Astrocyte (in vitro differentiated cells and primary cell): ENCODE measurements at regions not wholly inside any gene's neighbourhood (a gene's known extent, or its start where the extent isn't known, plus 50 kb on each side); places are given as distances from the start of the nearest gene placed in this dataset.

Source experiments
- DNase-seq: peaks from one replicate; pipeline ENCODE4 v3.0.0-alpha.2; 2010; ENCODE audit warnings: low read depth
- FAIRE-seq: peaks from 2 replicates; lab custom pipeline; 2011; peaks lifted over from hg19 to GRCh38; lab: Jason Lieb, UNC
- H2AFZ ChIP-seq: 2 replicates; pipeline ENCODE4 v1.6.0; 2012; ENCODE audit warnings: low read depth, low read length, inconsistent platforms
- H3K27ac ChIP-seq: 2 replicates; pipeline ENCODE4 v1.5.1; 2011; ENCODE audit warnings: low read depth, low read length, inconsistent platforms
- H3K27me3 ChIP-seq: 2 replicates; pipeline ENCODE4 v1.6.0; 2011; ENCODE audit warnings: low read length, inconsistent platforms; ENCODE audit not compliant: insufficient read depth
- H3K36me3 ChIP-seq: 2 replicates; pipeline ENCODE4 v1.5.1; 2011; ENCODE audit warnings: low read length, inconsistent platforms; ENCODE audit not compliant: insufficient read depth
- H3K4me1 ChIP-seq: 2 replicates; pipeline ENCODE4 v1.5.1; 2011; ENCODE audit warnings: low read length, inconsistent platforms; ENCODE audit not compliant: insufficient read depth
- H3K4me2 ChIP-seq: 2 replicates; pipeline ENCODE4 v1.6.0; 2012; ENCODE audit warnings: low read length, inconsistent platforms
- H3K4me3 ChIP-seq: 2 replicates; pipeline ENCODE4 v1.5.1; 2011; ENCODE audit warnings: low read depth, mild to moderate bottlenecking, low read length, inconsistent platforms; ENCODE audit not compliant: insufficient read depth
- H3K79me2 ChIP-seq: 2 replicates; pipeline ENCODE4 v1.6.0; 2012; ENCODE audit warnings: mild to moderate bottlenecking, low read length, inconsistent platforms; ENCODE audit not compliant: insufficient read depth
- H3K9ac ChIP-seq: 2 replicates; pipeline ENCODE4 v1.6.0; 2012; ENCODE audit warnings: mild to moderate bottlenecking, low read length, inconsistent platforms
- H3K9me3 ChIP-seq: 2 replicates; pipeline ENCODE4 v1.5.1; 2012; ENCODE audit warnings: low read depth, mild to moderate bottlenecking, low read length, inconsistent platforms; ENCODE audit not compliant: insufficient read depth
- H4K20me1 ChIP-seq: 2 replicates; pipeline ENCODE4 v1.6.0; 2012; ENCODE audit warnings: low read length, inconsistent platforms; ENCODE audit not compliant: insufficient read depth
- H3K27ac Mint-ChIP-seq: one replicate; pipeline ENCODE4 v1.8.0; 2021; ENCODE audit warnings: mild to moderate bottlenecking, mixed read lengths; ENCODE audit not compliant: unreplicated experiment
- H3K27me3 Mint-ChIP-seq: one replicate; pipeline ENCODE4 v1.8.0; 2021; ENCODE audit warnings: low read depth, mixed read lengths; ENCODE audit not compliant: unreplicated experiment
- H3K36me3 Mint-ChIP-seq: one replicate; pipeline ENCODE4 v1.8.0; 2021; ENCODE audit warnings: low read depth, mixed read lengths; ENCODE audit not compliant: unreplicated experiment
- H3K4me1 Mint-ChIP-seq: one replicate; pipeline ENCODE4 v1.8.0; 2021; ENCODE audit warnings: low read depth, mixed read lengths; ENCODE audit not compliant: unreplicated experiment
- H3K4me3 Mint-ChIP-seq: one replicate; pipeline ENCODE4 v1.8.0; 2021; ENCODE audit warnings: mild to moderate bottlenecking, moderate library complexity, mixed read lengths; ENCODE audit not compliant: unreplicated experiment
- H3K9me3 Mint-ChIP-seq: one replicate; pipeline ENCODE4 v1.8.0; 2021; ENCODE audit warnings: mild to moderate bottlenecking, mixed read lengths; ENCODE audit not compliant: unreplicated experiment
- EZH2 ChIP-seq: IDR thresholded peaks from 2 replicates; pipeline ENCODE4 v1.6.1; 2012; ENCODE audit warnings: mild to moderate bottlenecking, low read length, inconsistent platforms; ENCODE audit not compliant: insufficient read depth
- TF ChIP-seq, protein P1 (sequence below): IDR thresholded peaks from 2 replicates; pipeline ENCODE4 v1.5.1; 2011; ENCODE audit warnings: low read depth, mild to moderate bottlenecking, inconsistent platforms, low read length, moderate library complexity; ENCODE audit not compliant: insufficient read depth

DNA sequence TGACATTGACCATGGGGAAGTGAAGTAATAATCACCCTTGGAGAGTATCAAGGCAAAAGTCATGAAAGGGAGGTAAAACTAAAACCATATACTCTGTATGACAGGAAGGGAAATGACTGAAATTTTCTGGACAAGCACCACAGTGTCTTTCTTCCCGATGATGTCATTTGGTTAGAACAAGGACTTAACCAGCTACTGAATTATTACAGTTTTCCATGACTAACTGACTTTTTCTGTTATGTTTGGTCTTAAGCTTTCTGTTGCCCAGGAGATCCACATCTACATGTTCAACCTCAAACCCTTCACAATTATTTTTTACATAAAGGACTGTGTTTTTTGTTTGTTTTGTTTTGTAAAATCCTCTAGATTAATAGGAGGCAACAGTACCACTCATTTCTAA lies 191.9 kb upstream of the IL12A start:
- no peaks in the 10 kb centered on the region for H3K27me3 ChIP-seq
- DNase-seq, result peak; percentile 97
- no peak overlapping the region for H3K4me3 Mint-ChIP-seq
- H3K4me2 ChIP-seq, result peak overlapping the region; percentile 55
- H3K27ac Mint-ChIP-seq, result peak overlapping the region; percentile 98
- no peak overlapping the region for H3K4me3 ChIP-seq
- H3K4me1 Mint-ChIP-seq, result peaks cover 62% of the 10 kb centered on the region
- H3K36me3 ChIP-seq, result no peaks in the 10 kb centered on the region
- FAIRE-seq, result peak; percentile 83
- peak overlapping the region; percentile 70 for H3K9ac ChIP-seq
- H3K36me3 Mint-ChIP-seq, result peaks cover 8% of the 10 kb centered on the region
- H3K27me3 Mint-ChIP-seq, result no peaks in the 10 kb centered on the region
- H3K4me1 ChIP-seq, result peaks cover 36% of the 10 kb centered on the region
- peaks cover 22% of the 10 kb centered on the region for H4K20me1 ChIP-seq
- H3K9me3 ChIP-seq, result no peaks in the 10 kb centered on the region
- TF ChIP-seq, protein P1, sequence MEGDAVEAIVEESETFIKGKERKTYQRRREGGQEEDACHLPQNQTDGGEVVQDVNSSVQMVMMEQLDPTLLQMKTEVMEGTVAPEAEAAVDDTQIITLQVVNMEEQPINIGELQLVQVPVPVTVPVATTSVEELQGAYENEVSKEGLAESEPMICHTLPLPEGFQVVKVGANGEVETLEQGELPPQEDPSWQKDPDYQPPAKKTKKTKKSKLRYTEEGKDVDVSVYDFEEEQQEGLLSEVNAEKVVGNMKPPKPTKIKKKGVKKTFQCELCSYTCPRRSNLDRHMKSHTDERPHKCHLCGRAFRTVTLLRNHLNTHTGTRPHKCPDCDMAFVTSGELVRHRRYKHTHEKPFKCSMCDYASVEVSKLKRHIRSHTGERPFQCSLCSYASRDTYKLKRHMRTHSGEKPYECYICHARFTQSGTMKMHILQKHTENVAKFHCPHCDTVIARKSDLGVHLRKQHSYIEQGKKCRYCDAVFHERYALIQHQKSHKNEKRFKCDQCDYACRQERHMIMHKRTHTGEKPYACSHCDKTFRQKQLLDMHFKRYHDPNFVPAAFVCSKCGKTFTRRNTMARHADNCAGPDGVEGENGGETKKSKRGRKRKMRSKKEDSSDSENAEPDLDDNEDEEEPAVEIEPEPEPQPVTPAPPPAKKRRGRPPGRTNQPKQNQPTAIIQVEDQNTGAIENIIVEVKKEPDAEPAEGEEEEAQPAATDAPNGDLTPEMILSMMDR, result no peak
- no peak for TF ChIP-seq EZH2
- H3K79me2 ChIP-seq, result peaks cover 97% of the 10 kb centered on the region
- H3K27ac ChIP-seq, result peak overlapping the region; percentile 88
- H2AFZ ChIP-seq, result no peak overlapping the region
- peaks cover 2% of the 10 kb centered on the region for H3K9me3 Mint-ChIP-seq

DNA sequence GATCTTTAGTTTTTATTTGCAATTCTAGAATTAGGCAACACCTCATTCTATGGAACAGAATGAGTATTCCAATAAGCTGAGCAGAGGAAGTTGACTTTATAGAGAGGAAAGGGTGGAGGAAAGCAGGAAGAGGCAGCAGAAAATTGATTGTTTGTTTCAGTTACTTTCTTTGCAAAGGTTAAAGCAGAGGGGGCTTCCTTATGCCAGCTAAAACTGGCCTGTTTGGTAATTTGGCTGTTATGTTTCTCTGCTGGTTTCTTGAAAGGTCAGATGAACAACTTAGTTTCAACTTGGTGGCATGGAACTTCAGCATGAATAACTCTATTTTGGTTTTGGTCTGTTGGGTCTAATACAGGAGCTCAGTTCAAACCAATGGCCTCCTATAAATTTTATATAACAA lies 190.9 kb upstream of the IL12A start:
- peak overlapping the region; percentile 70 for H3K9ac ChIP-seq
- no peaks in the 10 kb centered on the region for H3K27me3 Mint-ChIP-seq
- H3K4me3 Mint-ChIP-seq, result peak overlapping the region; percentile 55
- DNase-seq (no peak), FAIRE-seq (no peak)
- no peaks in the 10 kb centered on the region for H3K27me3 ChIP-seq
- peaks cover 36% of the 10 kb centered on the region for H3K4me1 ChIP-seq
- H3K4me2 ChIP-seq, result no peak overlapping the region
- no peaks in the 10 kb centered on the region for H3K36me3 ChIP-seq
- H3K4me1 Mint-ChIP-seq, result peaks cover 68% of the 10 kb centered on the region
- TF ChIP-seq EZH2, result no peak
- TF ChIP-seq, protein P1, result no peak
- H2AFZ ChIP-seq, result no peak overlapping the region
- H3K9me3 ChIP-seq, result no peaks in the 10 kb centered on the region
- H3K36me3 Mint-ChIP-seq, result peaks cover 5% of the 10 kb centered on the region
- H3K4me3 ChIP-seq, result no peak overlapping the region
- peak overlapping the region; percentile 98 for H3K27ac Mint-ChIP-seq
- peak overlapping the region; percentile 88 for H3K27ac ChIP-seq
- H4K20me1 ChIP-seq, result peaks cover 22% of the 10 kb centered on the region
- peaks cover 97% of the 10 kb centered on the region for H3K79me2 ChIP-seq
- H3K9me3 Mint-ChIP-seq, result peaks cover 2% of the 10 kb centered on the region

DNA sequence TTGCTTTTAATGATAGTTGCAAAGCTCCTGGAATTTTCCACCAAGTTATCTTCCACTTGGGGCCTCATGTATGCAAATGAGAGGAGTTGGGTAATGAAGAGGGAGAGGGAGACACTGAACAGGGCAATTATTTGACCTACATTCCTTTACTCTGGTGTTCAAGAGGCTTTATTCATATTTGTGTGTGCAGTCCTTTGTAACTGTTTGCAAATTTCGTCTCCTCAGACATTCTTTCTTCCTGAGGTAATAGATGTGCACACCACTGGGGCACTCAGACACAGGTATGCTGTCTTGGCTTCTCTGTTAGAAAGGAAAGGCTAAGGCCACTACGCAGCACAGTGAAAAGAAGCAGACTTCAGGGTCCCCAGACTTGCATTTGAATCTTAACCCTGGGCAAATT lies 189.7 kb upstream of the IL12A start:
- Mint-ChIP-seq H3K36me3 (peaks cover 3% of the 10 kb centered on the region), H3K9me3 (peaks cover 2% of the 10 kb centered on the region), H3K27me3 (no peaks in the 10 kb centered on the region), H3K4me3 (no peak overlapping the region), H3K4me1 (peaks cover 76% of the 10 kb centered on the region), H3K27ac (peak overlapping the region; percentile 98)
- peaks cover 33% of the 10 kb centered on the region for H4K20me1 ChIP-seq
- no peaks in the 10 kb centered on the region for H3K27me3 ChIP-seq
- H3K4me2 ChIP-seq, result peak overlapping the region; percentile 30
- FAIRE-seq, result peak; percentile 70
- peak overlapping the region; percentile 88 for H3K27ac ChIP-seq
- H2AFZ ChIP-seq, result no peak overlapping the region
- no peaks in the 10 kb centered on the region for H3K9me3 ChIP-seq
- H3K9ac ChIP-seq, result peak overlapping the region; percentile 64
- H3K36me3 ChIP-seq, result no peaks in the 10 kb centered on the region
- peak; percentile 94 for DNase-seq
- TF ChIP-seq EZH2, result no peak
- TF ChIP-seq, protein P1, result no peak
- H3K4me1 ChIP-seq, result peaks cover 45% of the 10 kb centered on the region
- H3K4me3 ChIP-seq, result no peak overlapping the region
- peaks cover 97% of the 10 kb centered on the region for H3K79me2 ChIP-seq
